CD4-positive, alpha-beta T cell (primary cell): ENCODE measurements at regions not wholly inside any gene's neighbourhood (a gene's known extent, or its start where the extent isn't known, plus 50 kb on each side); places are given as distances from the start of the nearest gene placed in this dataset.

Experiments
- ATAC-seq: fragments of 200-7000 bp; cut with Tn5 transposase; one replicate; pipeline ENCODE4 v1.10.0; 2022; ENCODE audit warnings: mild to moderate bottlenecking; ENCODE audit not compliant: poor library complexity
- CTCF ChIA-PET: fragments of 350-600 bp; sonication (Branson Sonifier 250); formaldehyde crosslinking; loops from one replicate; lab custom pipeline; 2021; ENCODE audit warnings: antibody characterized with exemption, inconsistent platforms; lab: Charles Lee
- POLR2A ChIA-PET: fragments of 350-600 bp; sonication (Branson Sonifier 250); formaldehyde crosslinking; loops from one replicate; lab custom pipeline; 2021; ENCODE audit warnings: antibody characterized with exemption, inconsistent platforms; lab: Charles Lee
- DNase-seq, 14 experiments: peaks; one replicate each; pipeline ENCODE4 v3.0.0-alpha.2; 2013 to 2020; ENCODE audit warnings: mixed read lengths in 2 of 14
- H3K27ac ChIP-seq, 2 donors: one replicate each; pipeline versions ENCODE4 v1.5.1 to v1.7.0; 2013; ENCODE audit warnings: low read length in 2 of 2, low read depth in 1 of 2, mild to moderate bottlenecking in 1 of 2
- H3K27me3 ChIP-seq, 2 experiments: 1 replicate in 1 of 2; 2 replicates in 1 of 2; pipeline versions ENCODE4 v1.6.1 to v1.7.0; 2013; ENCODE audit warnings: low read length in 2 of 2, control low read depth in 1 of 2, mild to moderate bottlenecking in 1 of 2, moderate library complexity in 1 of 2; ENCODE audit not compliant: insufficient read depth in 2 of 2, control insufficient read depth in 1 of 2
- H3K36me3 ChIP-seq: one replicate; pipeline ENCODE4 v1.6.1; 2013; ENCODE audit warnings: low read length, control low read depth; ENCODE audit not compliant: insufficient read depth
- H3K4me1 ChIP-seq: one replicate; pipeline ENCODE4 v1.6.1; 2013; ENCODE audit warnings: low read length, control low read depth; ENCODE audit not compliant: insufficient read depth
- H3K4me3 ChIP-seq: one replicate; pipeline ENCODE4 v1.5.1; 2013; ENCODE audit warnings: mild to moderate bottlenecking, low read length, moderate library complexity
- H3K9me3 ChIP-seq, 2 experiments: 1 replicate in 1 of 2; 2 replicates in 1 of 2; pipeline versions ENCODE4 v1.6.1 to v1.7.0; 2013; ENCODE audit warnings: low read length in 2 of 2, mild to moderate bottlenecking in 2 of 2, control low read depth in 1 of 2, moderate library complexity in 1 of 2; ENCODE audit not compliant: control insufficient read depth in 1 of 2, insufficient read depth in 1 of 2
- H3K27ac Mint-ChIP-seq: one replicate; pipeline ENCODE4 v1.8.0; 2020; ENCODE audit warnings: mixed read lengths
- H3K27me3 Mint-ChIP-seq: one replicate; pipeline ENCODE4 v1.8.0; 2021; ENCODE audit warnings: mixed read lengths
- H3K36me3 Mint-ChIP-seq: one replicate; pipeline ENCODE4 v1.8.0; 2021; ENCODE audit warnings: low read depth, mixed read lengths
- H3K4me1 Mint-ChIP-seq: one replicate; pipeline ENCODE4 v1.8.0; 2021; ENCODE audit warnings: low read depth, mixed read lengths
- H3K4me3 Mint-ChIP-seq: one replicate; pipeline ENCODE4 v1.8.0; 2020; ENCODE audit warnings: mild to moderate bottlenecking, mixed read lengths
- H3K9me3 Mint-ChIP-seq: one replicate; pipeline ENCODE4 v1.8.0; 2020; ENCODE audit warnings: mixed read lengths
- intact Hi-C, 2 experiments: fragments of 100-400 bp; cut with DNase I in 1 of 2; cut with micrococcal nuclease in 1 of 2; formaldehyde crosslinking; loops; one replicate each; pipeline versions ENCODE4 v1.15.1 to v1.9.0; 2023 to 2025; cut with DNase I, micrococcal nuclease
- TF ChIP-seq, protein P1 (sequence below): fragments of 200-600 bp; IDR thresholded peaks from one replicate; pipeline ENCODE4 v1.8.0; 2022; ENCODE audit warnings: antibody characterized with exemption, mild to moderate bottlenecking

DNA sequence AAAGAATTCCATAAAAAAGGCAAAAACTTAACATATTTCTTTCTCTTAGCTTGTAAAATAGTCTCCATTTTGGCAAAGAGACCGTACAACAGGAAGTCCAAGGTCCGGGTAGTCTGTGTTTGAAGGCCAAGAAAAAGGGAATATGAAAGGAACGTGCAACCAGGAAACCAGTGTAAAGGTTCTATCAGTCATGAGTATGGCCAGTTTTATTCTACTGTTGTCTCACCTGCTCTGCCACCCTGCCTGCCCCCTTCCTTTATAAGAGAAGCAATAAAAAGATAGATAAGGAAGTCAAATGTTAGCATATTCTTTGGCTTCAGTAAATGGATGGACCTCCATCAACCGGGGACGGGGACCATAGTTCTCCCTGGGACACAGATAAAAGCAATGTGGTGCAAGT lies 370.6 kb upstream of the ROBO2 start:
- Mint-ChIP-seq H3K9me3 (peaks cover 6% of the 10 kb centered on the region), H3K27ac (no peak overlapping the region), H3K27me3 (no peaks in the 10 kb centered on the region), H3K4me3 (no peak overlapping the region), H3K4me1 (no peaks in the 10 kb centered on the region), H3K36me3 (no peaks in the 10 kb centered on the region)
- DNase-seq (no peak), ATAC-seq (no peak)
- no peaks in the 10 kb centered on the region for H3K9me3 ChIP-seq
- H3K27me3 ChIP-seq: no peaks in the 10 kb centered on the region
- TF ChIP-seq, protein P1, sequence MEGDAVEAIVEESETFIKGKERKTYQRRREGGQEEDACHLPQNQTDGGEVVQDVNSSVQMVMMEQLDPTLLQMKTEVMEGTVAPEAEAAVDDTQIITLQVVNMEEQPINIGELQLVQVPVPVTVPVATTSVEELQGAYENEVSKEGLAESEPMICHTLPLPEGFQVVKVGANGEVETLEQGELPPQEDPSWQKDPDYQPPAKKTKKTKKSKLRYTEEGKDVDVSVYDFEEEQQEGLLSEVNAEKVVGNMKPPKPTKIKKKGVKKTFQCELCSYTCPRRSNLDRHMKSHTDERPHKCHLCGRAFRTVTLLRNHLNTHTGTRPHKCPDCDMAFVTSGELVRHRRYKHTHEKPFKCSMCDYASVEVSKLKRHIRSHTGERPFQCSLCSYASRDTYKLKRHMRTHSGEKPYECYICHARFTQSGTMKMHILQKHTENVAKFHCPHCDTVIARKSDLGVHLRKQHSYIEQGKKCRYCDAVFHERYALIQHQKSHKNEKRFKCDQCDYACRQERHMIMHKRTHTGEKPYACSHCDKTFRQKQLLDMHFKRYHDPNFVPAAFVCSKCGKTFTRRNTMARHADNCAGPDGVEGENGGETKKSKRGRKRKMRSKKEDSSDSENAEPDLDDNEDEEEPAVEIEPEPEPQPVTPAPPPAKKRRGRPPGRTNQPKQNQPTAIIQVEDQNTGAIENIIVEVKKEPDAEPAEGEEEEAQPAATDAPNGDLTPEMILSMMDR: no peak
- ChIA-PET POLR2A (no interaction called here), CTCF (no interaction called here)
- H3K36me3 ChIP-seq: no peaks in the 10 kb centered on the region
- no peak overlapping the region for H3K4me3 ChIP-seq
- intact Hi-C loops: no loop called here
- H3K27ac ChIP-seq: no peak overlapping the region
- H3K4me1 ChIP-seq: no peaks in the 10 kb centered on the region

DNA sequence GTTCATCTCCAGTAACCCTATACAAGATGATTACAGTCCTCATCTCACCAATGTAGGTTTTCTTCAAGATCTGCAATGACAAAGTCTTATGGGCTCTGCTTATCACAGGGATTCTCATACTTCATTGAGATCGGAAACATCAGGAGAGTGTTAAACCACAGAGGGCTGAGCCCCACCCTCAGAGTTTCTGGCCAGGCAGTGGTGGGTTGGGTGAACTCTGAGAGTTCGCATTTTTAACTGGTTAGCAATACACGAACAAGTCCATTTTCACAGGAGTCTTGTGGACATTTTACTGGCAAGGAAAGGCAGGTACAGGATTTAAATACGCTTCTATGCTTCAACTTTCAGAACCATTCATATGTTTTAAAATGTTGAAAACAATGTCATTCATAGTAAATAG lies 366.7 kb upstream of the ROBO2 start:
- ChIA-PET POLR2A (no interaction called here), CTCF (no interaction called here)
- Histone ChIP-seq H3K27me3 (no peaks in the 10 kb centered on the region), H3K4me3 (no peak overlapping the region), H3K27ac (no peak overlapping the region), H3K4me1 (no peaks in the 10 kb centered on the region), H3K9me3 (no peaks in the 10 kb centered on the region), H3K36me3 (no peaks in the 10 kb centered on the region)
- no peak for DNase-seq
- no peaks in the 10 kb centered on the region for H3K4me1 Mint-ChIP-seq
- intact Hi-C loops: no loop called here
- no peaks in the 10 kb centered on the region for H3K27me3 Mint-ChIP-seq
- ATAC-seq: no peak
- H3K27ac Mint-ChIP-seq: no peak overlapping the region
- H3K36me3 Mint-ChIP-seq: no peaks in the 10 kb centered on the region
- peaks cover 8% of the 10 kb centered on the region for H3K9me3 Mint-ChIP-seq
- H3K4me3 Mint-ChIP-seq: no peak overlapping the region
- TF ChIP-seq, protein P1: no peak

DNA sequence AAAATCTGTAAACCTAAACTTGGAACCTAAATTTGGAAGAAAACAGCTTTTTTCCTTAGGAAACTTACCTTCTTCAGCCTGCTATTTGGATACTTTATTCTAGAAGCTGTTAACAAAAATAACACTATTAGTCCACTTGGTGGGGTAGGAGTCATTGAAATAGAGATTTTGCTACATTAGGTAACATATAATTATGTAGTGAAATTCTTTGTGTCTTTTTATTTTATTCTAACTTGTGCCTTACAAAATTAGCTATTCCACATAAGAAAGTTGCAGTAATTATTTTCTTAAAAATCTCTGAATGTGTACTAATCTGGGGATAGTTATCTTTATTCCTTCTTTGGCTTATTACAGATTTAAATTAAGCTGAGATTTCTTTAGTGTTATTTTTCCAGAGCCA lies 360.4 kb upstream of the ROBO2 start:
- no peaks in the 10 kb centered on the region for H3K4me1 Mint-ChIP-seq
- ChIA-PET CTCF (no interaction called here), POLR2A (interaction anchor here (0.5 kb wide), 1 partner anchor 106 kb away, joined by 3 read pairs; no protein-coding TSS in a partner anchor)
- DNase-seq (no peak), ATAC-seq (no peak)
- no peak overlapping the region for H3K27ac ChIP-seq
- H3K9me3 ChIP-seq: no peaks in the 10 kb centered on the region
- H3K27me3 Mint-ChIP-seq: no peaks in the 10 kb centered on the region
- no peaks in the 10 kb centered on the region for H3K27me3 ChIP-seq
- TF ChIP-seq, protein P1: no peak
- H3K27ac Mint-ChIP-seq: no peak overlapping the region
- H3K36me3 Mint-ChIP-seq: no peaks in the 10 kb centered on the region
- no peak overlapping the region for H3K4me3 Mint-ChIP-seq
- no peaks in the 10 kb centered on the region for H3K36me3 ChIP-seq
- intact Hi-C loops: no loop called here
- H3K9me3 Mint-ChIP-seq: peaks cover 4% of the 10 kb centered on the region
- no peaks in the 10 kb centered on the region for H3K4me1 ChIP-seq
- H3K4me3 ChIP-seq: no peak overlapping the region
